Heart left ventricle (tissue), 13 donors: ENCODE measurements at regions not wholly inside any gene's neighbourhood (a gene's known extent, or its start where the extent isn't known, plus 50 kb on each side); places are given as distances from the start of the nearest gene placed in this dataset.

Source experiments
- CTCF ChIP-seq, 12 donors: fragments of 200-600 bp; sonication (generic) in 4 of 12; IDR thresholded peaks; one replicate each; pipeline versions ENCODE4 v1.5.0 to v1.8.0; 2018 to 2022; ENCODE audit warnings: antibody characterized with exemption in 12 of 12, mild to moderate bottlenecking in 5 of 12
- POLR2A ChIP-seq, 2 donors: fragments of 450-650 bp; IDR thresholded peaks; one replicate each; pipeline ENCODE4 v1.6.1; 2017; ENCODE audit warnings: antibody characterized with exemption in 2 of 2, mild to moderate bottlenecking in 2 of 2, moderate library complexity in 2 of 2
- donor health status: ischemic (EF 13 %, LVEDD 7.1; RV severe dilation, severe dysfunction).
- donor health status: DM: no; HTN: yes; CAD: no.
- donor health status: DM: no; HTN: no; CAD: no.
- donor health status: ischemic (EF 25% LVEDD 6.9; RV normal size, moderate dysfunction).
- donor health status: ischemic (EF 25% LVEDD 5.7; RV mildly dilated, moderate dysfunction).
- donor health status: ischemic (EF 35%, LVEDD 5.7; RV mildly dilated, moderate dysfunction).
- donor health status: nonischemic (EF 11% LVEDD 7.7; RV severe dilation, severe dysfunction).
- donor health status: DM: yes; HTN: yes; CAD: no.
- donor health status: PGD.
- donor health status: ischemic (EF 29% LVEDD 5.4; RV normal size, mild dysfunction).
- donor health status: nonischemic (EF 23%, LVEDD 6.1; RV moderate dilation, normal function).

- no peak for TF ChIP-seq CTCF (IDR thresholded peaks at IDR 0.05)
- TF ChIP-seq POLR2A (IDR thresholded peaks at IDR 0.05) = no peak
Measured at GRCh38 chr15:50840520-50840919, 68.0 kb upstream of the AP4E1 start.
